GM12891 (cell line): ENCODE measurements at regions not wholly inside any gene's neighbourhood (a gene's known extent, or its start where the extent isn't known, plus 50 kb on each side); places are given as distances from the start of the nearest gene placed in this dataset.

Experiments used
- POLR2A ChIP-seq: IDR thresholded peaks from 2 replicates; pipeline ENCODE4 v1.6.1; 2011; ENCODE audit warnings: low read depth, low read length, control low read depth
- POLR2AphosphoS5 ChIP-seq: IDR thresholded peaks from 2 replicates; pipeline ENCODE4 v1.6.1; 2011; ENCODE audit warnings: low read depth, low read length, control low read depth
- SPI1 ChIP-seq: IDR thresholded peaks from 2 replicates; pipeline ENCODE4 v1.6.1; 2011; ENCODE audit warnings: low read depth, low read length, control low read depth
- TAF1 ChIP-seq: IDR thresholded peaks from 2 replicates; pipeline ENCODE4 v1.6.1; 2011; ENCODE audit warnings: low read depth, low read length, control low read depth

GRCh38 chr2:201961401-201961800 is 72.3 kb upstream of the FZD7 start:
- TF ChIP-seq POLR2A (no peak), POLR2AphosphoS5 (no peak), TAF1 (no peak), SPI1 (no peak)
